ENCODE measurements at regions not wholly inside any gene's neighbourhood (a gene's known extent, or its start where the extent isn't known, plus 50 kb on each side); places are given as distances from the start of the nearest gene placed in this dataset.
"Not testable (repeated sequence)": the region's sequence is repeated elsewhere in the genome, so short reads cannot be mapped to it uniquely, and the experiment has no call there.

DNA sequence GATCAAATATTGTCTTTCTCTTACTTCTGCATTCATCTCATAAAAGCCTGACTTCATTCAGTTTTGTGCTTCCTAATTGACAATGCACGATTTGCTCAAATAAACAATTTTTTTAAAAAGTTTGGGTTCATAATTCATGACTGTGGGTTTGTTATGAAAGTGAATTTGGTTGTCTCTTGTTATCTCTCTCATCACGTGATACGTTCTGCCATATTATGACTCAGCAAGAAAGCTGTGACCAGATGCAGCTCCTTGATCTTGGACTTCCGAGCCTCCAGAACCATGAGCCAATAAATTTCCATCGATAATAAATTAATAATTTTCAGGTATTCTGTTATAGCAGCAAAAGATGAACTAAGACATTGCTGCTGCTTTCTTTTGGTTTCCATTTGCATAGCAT, 156.5 kb upstream of the LRATD1 start:
- no peak for FAIRE-seq
- DNase-seq (ENCODE audit: insufficient read length, low spot score): no peak
- TF ChIP-seq, protein P1, sequence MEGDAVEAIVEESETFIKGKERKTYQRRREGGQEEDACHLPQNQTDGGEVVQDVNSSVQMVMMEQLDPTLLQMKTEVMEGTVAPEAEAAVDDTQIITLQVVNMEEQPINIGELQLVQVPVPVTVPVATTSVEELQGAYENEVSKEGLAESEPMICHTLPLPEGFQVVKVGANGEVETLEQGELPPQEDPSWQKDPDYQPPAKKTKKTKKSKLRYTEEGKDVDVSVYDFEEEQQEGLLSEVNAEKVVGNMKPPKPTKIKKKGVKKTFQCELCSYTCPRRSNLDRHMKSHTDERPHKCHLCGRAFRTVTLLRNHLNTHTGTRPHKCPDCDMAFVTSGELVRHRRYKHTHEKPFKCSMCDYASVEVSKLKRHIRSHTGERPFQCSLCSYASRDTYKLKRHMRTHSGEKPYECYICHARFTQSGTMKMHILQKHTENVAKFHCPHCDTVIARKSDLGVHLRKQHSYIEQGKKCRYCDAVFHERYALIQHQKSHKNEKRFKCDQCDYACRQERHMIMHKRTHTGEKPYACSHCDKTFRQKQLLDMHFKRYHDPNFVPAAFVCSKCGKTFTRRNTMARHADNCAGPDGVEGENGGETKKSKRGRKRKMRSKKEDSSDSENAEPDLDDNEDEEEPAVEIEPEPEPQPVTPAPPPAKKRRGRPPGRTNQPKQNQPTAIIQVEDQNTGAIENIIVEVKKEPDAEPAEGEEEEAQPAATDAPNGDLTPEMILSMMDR (IDR thresholded peaks at IDR 0.05; ENCODE audit: insufficient read depth, missing control alignments): no peak

DNA sequence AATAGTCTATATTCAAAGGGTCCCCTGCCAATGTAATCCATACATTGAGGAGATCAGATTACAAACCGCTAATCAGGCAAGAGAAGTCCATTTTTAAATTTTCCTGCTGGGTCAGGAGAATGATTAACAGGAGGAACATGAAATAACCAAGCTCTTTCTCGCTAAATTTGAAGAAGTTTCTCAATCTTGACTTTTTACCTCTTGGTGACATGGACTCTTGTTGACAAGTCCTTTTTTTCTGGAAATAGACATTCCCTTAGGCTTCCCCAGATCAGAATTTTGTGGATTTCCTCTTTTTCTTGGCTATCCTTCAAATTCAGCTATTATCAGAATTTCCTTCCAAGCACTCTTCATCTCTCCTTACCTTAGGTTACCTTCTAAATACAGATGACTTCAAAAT, 153.0 kb upstream of the LRATD1 start:
- TF ChIP-seq, protein P1 (IDR thresholded peaks at IDR 0.05; ENCODE audit: insufficient read depth, missing control alignments): no peak
- DNase-seq (ENCODE audit: insufficient read length, low spot score) (no peak), FAIRE-seq (no peak)

DNA sequence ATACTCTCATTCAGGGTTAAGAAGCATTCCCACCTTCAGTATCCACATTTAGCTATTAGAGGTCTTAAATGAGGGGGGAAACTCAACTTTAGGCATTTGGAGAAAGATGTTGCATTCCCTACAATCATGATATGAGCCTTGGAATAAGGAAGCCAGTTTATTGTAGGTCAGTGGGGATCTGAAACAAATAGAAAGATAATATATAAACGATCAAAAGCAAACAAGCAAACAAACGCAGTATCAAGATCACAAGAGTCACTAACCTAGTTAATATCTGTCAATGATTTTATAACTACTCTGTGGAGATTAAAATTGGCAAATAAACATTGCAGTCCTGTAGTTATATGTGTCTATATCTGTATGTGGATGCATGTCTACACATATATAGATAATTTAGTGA, 152.4 kb upstream of the LRATD1 start:
- TF ChIP-seq, protein P1 (IDR thresholded peaks at IDR 0.05; ENCODE audit: insufficient read depth, missing control alignments): no peak
- no peak for FAIRE-seq
- no peak for DNase-seq (ENCODE audit: insufficient read length, low spot score)

DNA sequence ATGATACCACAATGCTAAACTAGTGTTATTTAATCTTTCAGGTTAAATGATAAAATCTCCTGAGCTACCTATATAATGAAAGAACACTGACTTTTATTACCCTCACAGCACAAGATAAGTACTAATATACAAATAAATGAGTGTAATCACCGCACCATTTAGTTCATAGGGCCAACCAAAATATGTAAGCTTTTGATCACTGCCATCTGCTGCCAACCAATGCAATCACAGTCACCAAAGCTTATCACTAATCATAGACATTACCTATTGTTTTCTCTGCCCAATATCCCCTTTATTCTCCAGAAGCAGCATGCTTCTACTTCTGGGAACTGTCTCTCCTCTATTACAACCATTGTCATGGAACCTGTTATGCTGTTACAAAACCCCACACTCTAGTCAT, 151.6 kb upstream of the LRATD1 start:
- no peak for FAIRE-seq
- no peak for DNase-seq (ENCODE audit: insufficient read length, low spot score)
- TF ChIP-seq, protein P1 (IDR thresholded peaks at IDR 0.05; ENCODE audit: insufficient read depth, missing control alignments): peak; percentile 13

DNA sequence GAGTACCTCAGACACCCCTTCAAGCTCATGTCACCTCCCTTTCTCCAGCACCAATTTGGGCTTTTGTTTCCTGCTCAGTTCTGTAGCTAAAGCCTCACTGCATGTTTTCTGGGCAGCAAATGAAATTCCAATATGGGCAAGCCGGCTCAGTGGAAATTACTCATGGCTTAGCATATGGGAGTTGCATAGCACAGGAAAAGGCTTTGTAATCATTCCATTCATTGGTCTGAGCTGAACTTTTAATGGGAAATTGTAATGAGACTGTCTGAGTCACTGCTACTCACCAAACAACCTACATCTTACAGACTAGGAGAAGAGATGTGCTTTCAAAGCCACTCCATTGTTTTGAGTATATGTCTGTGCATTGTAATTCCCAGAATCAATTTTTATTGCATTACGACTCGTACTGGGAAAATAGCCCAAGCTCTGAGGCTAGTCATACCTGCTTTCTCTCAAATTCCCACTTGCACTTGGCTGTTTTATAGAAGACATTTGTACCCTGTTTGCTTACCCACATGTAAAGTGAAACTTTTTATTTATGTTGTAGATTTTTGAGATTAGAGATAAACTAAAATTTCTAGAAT, 139.5 kb upstream of the LRATD1 start:
- FAIRE-seq: no peak
- DNase-seq (ENCODE audit: insufficient read length, low spot score): no peak
- TF ChIP-seq, protein P1 (IDR thresholded peaks at IDR 0.05; ENCODE audit: insufficient read depth, missing control alignments): no peak

DNA sequence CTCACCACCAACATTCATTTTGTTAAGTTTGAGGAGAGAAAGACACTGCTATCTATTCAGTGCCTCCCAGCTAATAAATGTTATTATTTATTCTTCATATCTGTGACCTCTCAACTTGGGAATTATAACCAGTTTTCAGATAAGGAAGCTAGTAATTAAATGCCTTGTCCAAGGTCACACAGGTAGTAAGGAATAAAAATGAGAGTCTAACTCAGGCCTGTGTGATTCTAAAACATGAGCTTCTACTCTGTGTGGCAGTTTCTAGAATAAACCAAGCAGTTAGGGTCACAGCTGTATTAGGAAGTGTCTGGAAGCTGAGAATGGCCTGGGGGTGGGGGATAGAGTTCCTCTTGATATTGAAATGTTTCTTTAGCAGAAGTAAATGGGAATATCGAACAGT, 137.8 kb upstream of the LRATD1 start:
- TF ChIP-seq, protein P1 (IDR thresholded peaks at IDR 0.05; ENCODE audit: insufficient read depth, missing control alignments): no peak
- no peak for FAIRE-seq
- no peak for DNase-seq (ENCODE audit: insufficient read length, low spot score)

DNA sequence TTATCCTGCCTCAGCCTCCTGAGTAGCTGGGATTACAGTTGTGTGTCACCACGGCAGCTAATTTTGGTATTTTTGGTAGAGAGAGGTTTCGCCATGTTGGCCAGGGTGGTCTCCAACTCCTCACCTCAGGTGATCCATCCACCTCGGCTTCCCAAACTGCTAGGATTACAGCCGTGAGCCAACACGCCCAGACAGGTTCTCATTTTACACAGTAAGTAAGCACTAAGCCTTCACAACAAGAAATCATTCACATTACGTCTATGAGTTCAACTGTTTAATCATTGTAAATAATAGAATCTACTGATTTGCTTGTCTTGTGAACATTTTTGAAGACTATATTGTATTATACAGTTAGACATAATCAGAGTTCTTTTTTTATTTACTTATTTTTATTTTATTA, 131.5 kb upstream of the LRATD1 start:
- TF ChIP-seq, protein P1 (IDR thresholded peaks at IDR 0.05; ENCODE audit: insufficient read depth, missing control alignments): no peak
- DNase-seq (ENCODE audit: insufficient read length, low spot score) (no peak), FAIRE-seq (no peak)

DNA sequence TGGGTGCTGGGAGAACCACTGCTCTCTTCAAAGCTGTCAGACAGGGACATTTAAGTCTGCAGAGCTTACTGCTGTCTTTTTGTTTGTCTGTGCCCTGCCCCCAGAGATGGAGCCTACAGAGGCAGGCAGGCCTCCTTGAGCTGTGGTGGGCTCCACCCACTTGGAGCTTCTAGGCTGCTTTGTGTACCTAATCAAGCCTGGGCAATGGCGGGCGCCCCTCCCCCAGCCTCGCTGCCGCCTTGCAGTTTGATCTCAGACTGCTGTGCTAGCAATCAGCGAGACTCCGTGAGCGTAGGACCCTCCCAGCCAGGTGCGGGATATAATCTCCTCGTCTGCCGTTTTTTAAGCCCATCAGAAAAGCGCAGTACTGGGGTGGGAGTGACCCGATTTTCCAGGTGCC, 125.6 kb upstream of the LRATD1 start:
- not testable (repeated sequence) for DNase-seq (ENCODE audit: insufficient read length, low spot score); FAIRE-seq

Data from D721Med (cell line).